GM12873 (cell line): ENCODE measurements at regions not wholly inside any gene's neighbourhood (a gene's known extent, or its start where the extent isn't known, plus 50 kb on each side); places are given as distances from the start of the nearest gene placed in this dataset.

Source experiments
- CTCF ChIP-seq: IDR thresholded peaks from 2 replicates; pipeline ENCODE4 v1.5.1; 2012; ENCODE audit warnings: low read depth, mild to moderate bottlenecking, moderate library complexity, low read length, control low read depth; ENCODE audit not compliant: insufficient read depth; ENCODE audit errors: missing control alignments

DNA sequence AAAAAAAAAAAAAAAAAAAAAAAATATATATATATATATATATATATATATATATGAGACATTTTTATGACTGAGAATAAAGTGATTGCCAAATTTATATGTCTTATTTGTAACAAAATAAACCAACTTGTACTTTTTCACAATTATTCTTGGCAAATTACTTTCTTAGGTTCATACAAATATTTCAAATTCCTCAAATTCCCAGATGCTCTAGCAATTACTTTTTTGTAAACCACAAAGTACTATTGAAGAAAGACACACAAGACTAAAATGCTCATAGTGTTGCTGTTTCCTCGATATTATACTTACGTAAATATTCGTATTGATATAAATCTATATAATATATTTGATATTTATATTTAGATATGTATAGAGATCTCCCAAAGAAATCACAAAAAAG, 390.0 kb downstream of the FAT4 start:
- TF ChIP-seq CTCF = no peak

GRCh38 chr4:125705681-125706080, 390.9 kb downstream of the FAT4 start:
- no peak for TF ChIP-seq CTCF

DNA sequence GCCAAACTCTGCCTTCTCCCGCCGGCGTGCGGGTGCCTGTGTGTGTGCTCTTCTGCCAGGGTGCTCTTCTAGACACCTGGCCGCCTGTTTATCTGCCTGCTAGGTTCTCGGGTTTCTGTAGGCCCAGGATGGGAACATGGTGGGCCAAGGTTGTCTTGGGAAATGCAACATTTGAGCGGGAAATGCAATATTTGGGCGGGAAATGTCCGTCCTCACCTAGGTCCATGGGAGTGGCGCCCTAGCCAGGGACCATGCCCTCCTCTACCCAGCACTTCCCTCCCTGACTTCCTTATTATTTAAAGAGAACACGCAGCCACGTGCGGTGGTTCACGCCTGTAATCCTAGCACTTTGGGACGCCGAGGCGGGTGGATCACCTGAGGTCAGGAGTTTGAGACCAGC, 392.6 kb downstream of the FAT4 start:
- TF ChIP-seq CTCF = no peak

DNA sequence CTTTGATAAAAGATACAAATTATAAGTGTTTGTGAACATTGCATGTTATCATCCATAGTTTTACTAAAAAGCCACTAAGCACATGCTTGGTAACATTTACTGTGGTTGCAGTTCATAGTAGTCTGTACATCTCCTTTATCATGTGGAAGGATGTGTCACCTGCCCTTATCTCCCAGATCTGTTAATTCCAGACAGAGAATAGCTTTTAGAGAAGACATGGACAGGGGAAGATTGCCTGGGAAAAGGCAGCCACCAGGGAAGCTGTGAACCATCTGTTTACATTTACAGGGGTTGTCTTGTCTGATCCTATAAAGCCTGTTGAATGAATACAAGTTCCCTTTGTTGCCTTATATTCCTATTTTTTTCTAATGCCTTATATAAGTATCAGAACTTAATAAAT, 396.0 kb downstream of the FAT4 start:
- TF ChIP-seq CTCF = no peak

GRCh38 chr4:125714049-125714448, 399.3 kb downstream of the FAT4 start:
- no peak for TF ChIP-seq CTCF

- no peak for TF ChIP-seq CTCF
Measured at GRCh38 chr4:125714845-125715244, 400.1 kb downstream of the FAT4 start.

- TF ChIP-seq CTCF = no peak
Measured at GRCh38 chr4:125719987-125720386, 405.2 kb downstream of the FAT4 start.
